Esophagus muscularis mucosa (tissue), 4 donors: ENCODE measurements at regions not wholly inside any gene's neighbourhood (a gene's known extent, or its start where the extent isn't known, plus 50 kb on each side); places are given as distances from the start of the nearest gene placed in this dataset.

Experiments
- EP300 ChIP-seq: sonication (generic); formaldehyde crosslinking; IDR thresholded peaks from one replicate; pipeline ENCODE4 v1.6.1; 2017; ENCODE audit warnings: antibody characterized with exemption
- POLR2A ChIP-seq: fragments of 450-650 bp; IDR thresholded peaks from one replicate; pipeline ENCODE4 v1.6.1; 2017; ENCODE audit warnings: antibody characterized with exemption, moderate library complexity, mild to moderate bottlenecking, low read depth
- TF ChIP-seq, protein P1 (sequence below), 3 experiments: fragments of 200-600 bp in 2 of 3; fragments of 450-650 bp in 1 of 3; sonication (generic) in 2 of 3; IDR thresholded peaks; one replicate each; pipeline ENCODE4 v1.5.1; 2017 to 2019; ENCODE audit warnings: antibody characterized with exemption in 3 of 3, mild to moderate bottlenecking in 2 of 3, moderate library complexity in 1 of 3

- TF ChIP-seq, protein P1, sequence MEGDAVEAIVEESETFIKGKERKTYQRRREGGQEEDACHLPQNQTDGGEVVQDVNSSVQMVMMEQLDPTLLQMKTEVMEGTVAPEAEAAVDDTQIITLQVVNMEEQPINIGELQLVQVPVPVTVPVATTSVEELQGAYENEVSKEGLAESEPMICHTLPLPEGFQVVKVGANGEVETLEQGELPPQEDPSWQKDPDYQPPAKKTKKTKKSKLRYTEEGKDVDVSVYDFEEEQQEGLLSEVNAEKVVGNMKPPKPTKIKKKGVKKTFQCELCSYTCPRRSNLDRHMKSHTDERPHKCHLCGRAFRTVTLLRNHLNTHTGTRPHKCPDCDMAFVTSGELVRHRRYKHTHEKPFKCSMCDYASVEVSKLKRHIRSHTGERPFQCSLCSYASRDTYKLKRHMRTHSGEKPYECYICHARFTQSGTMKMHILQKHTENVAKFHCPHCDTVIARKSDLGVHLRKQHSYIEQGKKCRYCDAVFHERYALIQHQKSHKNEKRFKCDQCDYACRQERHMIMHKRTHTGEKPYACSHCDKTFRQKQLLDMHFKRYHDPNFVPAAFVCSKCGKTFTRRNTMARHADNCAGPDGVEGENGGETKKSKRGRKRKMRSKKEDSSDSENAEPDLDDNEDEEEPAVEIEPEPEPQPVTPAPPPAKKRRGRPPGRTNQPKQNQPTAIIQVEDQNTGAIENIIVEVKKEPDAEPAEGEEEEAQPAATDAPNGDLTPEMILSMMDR (IDR thresholded peaks at IDR 0.05), result no peak
- TF ChIP-seq POLR2A (no peak), EP300 (no peak)
Measured at GRCh38 chr5:147174671-147175265, 60.1 kb upstream of the STK32A start.
